GM15510 (cell line): ENCODE measurements at regions not wholly inside any gene's neighbourhood (a gene's known extent, or its start where the extent isn't known, plus 50 kb on each side); places are given as distances from the start of the nearest gene placed in this dataset.

ENCODE experiments used
- POLR2A ChIP-seq: IDR thresholded peaks from 3 replicates; pipeline ENCODE4 v1.6.1; 2011; ENCODE audit warnings: borderline replicate concordance; ENCODE audit not compliant: insufficient read length; ENCODE audit errors: extremely low read depth

- TF ChIP-seq POLR2A: no peak
Measured at GRCh38 chr22:48042621-48043395, 1280.4 kb downstream of the TBC1D22A start.

GRCh38 chr22:48039326-48039725 lies 1276.9 kb downstream of the TBC1D22A start:
- no peak for TF ChIP-seq POLR2A

GRCh38 chr22:48037618-48038017 lies 1275.2 kb downstream of the TBC1D22A start:
- no peak for TF ChIP-seq POLR2A

- no peak for TF ChIP-seq POLR2A
Measured at GRCh38 chr22:48035897-48036296, 1273.4 kb downstream of the TBC1D22A start.

GRCh38 chr22:48031589-48031988 lies 1269.1 kb downstream of the TBC1D22A start:
- no peak for TF ChIP-seq POLR2A

GRCh38 chr22:48025096-48025495 lies 1262.6 kb downstream of the TBC1D22A start:
- TF ChIP-seq POLR2A: no peak

- TF ChIP-seq POLR2A: no peak
Measured at GRCh38 chr22:48021991-48022401, 1259.5 kb downstream of the TBC1D22A start.

- no peak for TF ChIP-seq POLR2A
Measured at GRCh38 chr22:48018346-48018745, 1255.9 kb downstream of the TBC1D22A start.

GRCh38 chr22:48015701-48016100 lies 1253.3 kb downstream of the TBC1D22A start:
- no peak for TF ChIP-seq POLR2A

GRCh38 chr22:48004936-48005335 lies 1242.5 kb downstream of the TBC1D22A start:
- TF ChIP-seq POLR2A: no peak

GRCh38 chr22:48004038-48004437 lies 1241.6 kb downstream of the TBC1D22A start:
- TF ChIP-seq POLR2A: no peak

GRCh38 chr22:48001101-48001500 lies 1238.7 kb downstream of the TBC1D22A start:
- no peak for TF ChIP-seq POLR2A

- TF ChIP-seq POLR2A: no peak
Measured at GRCh38 chr22:47997612-47998011, 1235.2 kb downstream of the TBC1D22A start.

GRCh38 chr22:47997052-47997590 lies 1234.7 kb downstream of the TBC1D22A start:
- no peak for TF ChIP-seq POLR2A

- no peak for TF ChIP-seq POLR2A
Measured at GRCh38 chr22:47996446-47996857, 1234.0 kb downstream of the TBC1D22A start.

- TF ChIP-seq POLR2A: no peak
Measured at GRCh38 chr22:47995718-47996117, 1233.3 kb downstream of the TBC1D22A start.
